ENCODE measurements at regions not wholly inside any gene's neighbourhood (a gene's known extent, or its start where the extent isn't known, plus 50 kb on each side); places are given as distances from the start of the nearest gene placed in this dataset.
A peak's percentile ranks its signal among the peaks of the same experiment; 100 is the strongest.

GRCh38 chr17:12588531-12588930 is 77.2 kb upstream of the MYOCD start:
- no peak for DNase-seq

GRCh38 chr17:12590417-12590816 is 75.3 kb upstream of the MYOCD start:
- no peak for DNase-seq

GRCh38 chr17:12591021-12591735 is 74.5 kb upstream of the MYOCD start:
- DNase-seq, result no peak

- DNase-seq, result no peak
These were observed 72.7 kb upstream of the MYOCD start for GRCh38 chr17:12592941-12593340.

- DNase-seq, result no peak
These were observed 68.7 kb upstream of the MYOCD start for GRCh38 chr17:12596961-12597360.

GRCh38 chr17:12597895-12598294 is 67.8 kb upstream of the MYOCD start:
- DNase-seq, result no peak

- DNase-seq, result no peak
These were observed 66.3 kb upstream of the MYOCD start for GRCh38 chr17:12599186-12599920.

GRCh38 chr17:12600349-12600748 is 65.3 kb upstream of the MYOCD start:
- no peak for DNase-seq

- no peak for DNase-seq
These were observed 62.1 kb upstream of the MYOCD start for GRCh38 chr17:12603566-12603965.

GRCh38 chr17:12605222-12605621 is 60.5 kb upstream of the MYOCD start:
- DNase-seq, result peak in 1 of 3 donors; percentile 59

- peak in 2 of 3 donors; percentile 23 to 84 for DNase-seq
These were observed 52.1 kb upstream of the MYOCD start for GRCh38 chr17:12613566-12613965.

Data from muscle of back (tissue), 3 donors.